ENCODE measurements at regions not wholly inside any gene's neighbourhood (a gene's known extent, or its start where the extent isn't known, plus 50 kb on each side); places are given as distances from the start of the nearest gene placed in this dataset.

DNA sequence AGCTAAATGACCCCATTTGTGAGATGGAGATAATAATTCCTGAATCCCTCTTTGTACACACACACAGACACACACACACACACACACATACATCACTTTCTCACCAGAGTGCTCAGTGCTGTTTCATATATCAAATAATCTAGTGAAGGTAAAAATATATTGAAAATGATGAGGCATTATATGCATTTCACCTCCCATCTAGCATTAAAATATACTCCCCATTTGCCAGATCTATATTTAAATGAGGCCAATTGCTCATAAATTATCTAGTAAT lies 490.7 kb upstream of the FLRT2 start (continued):
- TF ChIP-seq, protein P1, sequence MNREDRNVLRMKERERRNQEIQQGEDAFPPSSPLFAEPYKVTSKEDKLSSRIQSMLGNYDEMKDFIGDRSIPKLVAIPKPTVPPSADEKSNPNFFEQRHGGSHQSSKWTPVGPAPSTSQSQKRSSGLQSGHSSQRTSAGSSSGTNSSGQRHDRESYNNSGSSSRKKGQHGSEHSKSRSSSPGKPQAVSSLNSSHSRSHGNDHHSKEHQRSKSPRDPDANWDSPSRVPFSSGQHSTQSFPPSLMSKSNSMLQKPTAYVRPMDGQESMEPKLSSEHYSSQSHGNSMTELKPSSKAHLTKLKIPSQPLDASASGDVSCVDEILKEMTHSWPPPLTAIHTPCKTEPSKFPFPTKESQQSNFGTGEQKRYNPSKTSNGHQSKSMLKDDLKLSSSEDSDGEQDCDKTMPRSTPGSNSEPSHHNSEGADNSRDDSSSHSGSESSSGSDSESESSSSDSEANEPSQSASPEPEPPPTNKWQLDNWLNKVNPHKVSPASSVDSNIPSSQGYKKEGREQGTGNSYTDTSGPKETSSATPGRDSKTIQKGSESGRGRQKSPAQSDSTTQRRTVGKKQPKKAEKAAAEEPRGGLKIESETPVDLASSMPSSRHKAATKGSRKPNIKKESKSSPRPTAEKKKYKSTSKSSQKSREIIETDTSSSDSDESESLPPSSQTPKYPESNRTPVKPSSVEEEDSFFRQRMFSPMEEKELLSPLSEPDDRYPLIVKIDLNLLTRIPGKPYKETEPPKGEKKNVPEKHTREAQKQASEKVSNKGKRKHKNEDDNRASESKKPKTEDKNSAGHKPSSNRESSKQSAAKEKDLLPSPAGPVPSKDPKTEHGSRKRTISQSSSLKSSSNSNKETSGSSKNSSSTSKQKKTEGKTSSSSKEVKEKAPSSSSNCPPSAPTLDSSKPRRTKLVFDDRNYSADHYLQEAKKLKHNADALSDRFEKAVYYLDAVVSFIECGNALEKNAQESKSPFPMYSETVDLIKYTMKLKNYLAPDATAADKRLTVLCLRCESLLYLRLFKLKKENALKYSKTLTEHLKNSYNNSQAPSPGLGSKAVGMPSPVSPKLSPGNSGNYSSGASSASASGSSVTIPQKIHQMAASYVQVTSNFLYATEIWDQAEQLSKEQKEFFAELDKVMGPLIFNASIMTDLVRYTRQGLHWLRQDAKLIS (CRISPR knock-in tag; IDR thresholded peaks at IDR 0.05; ENCODE audit: borderline replicate concordance): no peak
- no peak for TF ChIP-seq ESRRA (CRISPR knock-in tag; IDR thresholded peaks at IDR 0.05; ENCODE audit: borderline replicate concordance)
- no peak for TF ChIP-seq RELA (CRISPR knock-in tag; IDR thresholded peaks at IDR 0.05; ENCODE audit: borderline replicate concordance)
- no peak for TF ChIP-seq ATF3 (CRISPR knock-in tag; conservative IDR thresholded peaks at IDR 0.05)
- TF ChIP-seq ATF1 (CRISPR knock-in tag; IDR thresholded peaks at IDR 0.05): no peak
- no peak for TF ChIP-seq SMAD3 (CRISPR knock-in tag; IDR thresholded peaks at IDR 0.05; ENCODE audit: borderline replicate concordance)
- TF ChIP-seq ZNF121 (CRISPR knock-in tag; IDR thresholded peaks at IDR 0.05): no peak
- no peak for TF ChIP-seq FOXK1 (CRISPR knock-in tag; IDR thresholded peaks at IDR 0.05)
- no peak for TF ChIP-seq RORB (CRISPR knock-in tag; IDR thresholded peaks at IDR 0.05)
- TF ChIP-seq GRHL2 (CRISPR knock-in tag; IDR thresholded peaks at IDR 0.05; ENCODE audit: insufficient replicate concordance, severe bottlenecking): no peak

GRCh38 chr14:85040046-85040685 lies 489.8 kb upstream of the FLRT2 start:
- ChIA-PET POLR2A (no interaction called here), CTCF (no interaction called here)
- TF ChIP-seq ATF2 (CRISPR knock-in tag; IDR thresholded peaks at IDR 0.05; ENCODE audit: borderline replicate concordance, low read depth): no peak
- TF ChIP-seq GTF2I (CRISPR knock-in tag; conservative IDR thresholded peaks at IDR 0.05): no peak
- no peak for TF ChIP-seq NFE2L1 (CRISPR knock-in tag; IDR thresholded peaks at IDR 0.05)
- TF ChIP-seq ZNF425 (CRISPR knock-in tag; conservative IDR thresholded peaks at IDR 0.05): no peak
- TF ChIP-seq ATF6 (CRISPR knock-in tag; IDR thresholded peaks at IDR 0.05): no peak
- TF ChIP-seq FOXJ3 (CRISPR knock-in tag; IDR thresholded peaks at IDR 0.05; ENCODE audit: borderline replicate concordance): no peak
- no peak for TF ChIP-seq ESRRA (CRISPR knock-in tag; IDR thresholded peaks at IDR 0.05; ENCODE audit: borderline replicate concordance)
- TF ChIP-seq, protein P2, sequence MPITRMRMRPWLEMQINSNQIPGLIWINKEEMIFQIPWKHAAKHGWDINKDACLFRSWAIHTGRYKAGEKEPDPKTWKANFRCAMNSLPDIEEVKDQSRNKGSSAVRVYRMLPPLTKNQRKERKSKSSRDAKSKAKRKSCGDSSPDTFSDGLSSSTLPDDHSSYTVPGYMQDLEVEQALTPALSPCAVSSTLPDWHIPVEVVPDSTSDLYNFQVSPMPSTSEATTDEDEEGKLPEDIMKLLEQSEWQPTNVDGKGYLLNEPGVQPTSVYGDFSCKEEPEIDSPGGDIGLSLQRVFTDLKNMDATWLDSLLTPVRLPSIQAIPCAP (CRISPR knock-in tag; IDR thresholded peaks at IDR 0.05): no peak
- TF ChIP-seq NR1H2 (CRISPR knock-in tag; IDR thresholded peaks at IDR 0.05): no peak
- TF ChIP-seq, protein P3, sequence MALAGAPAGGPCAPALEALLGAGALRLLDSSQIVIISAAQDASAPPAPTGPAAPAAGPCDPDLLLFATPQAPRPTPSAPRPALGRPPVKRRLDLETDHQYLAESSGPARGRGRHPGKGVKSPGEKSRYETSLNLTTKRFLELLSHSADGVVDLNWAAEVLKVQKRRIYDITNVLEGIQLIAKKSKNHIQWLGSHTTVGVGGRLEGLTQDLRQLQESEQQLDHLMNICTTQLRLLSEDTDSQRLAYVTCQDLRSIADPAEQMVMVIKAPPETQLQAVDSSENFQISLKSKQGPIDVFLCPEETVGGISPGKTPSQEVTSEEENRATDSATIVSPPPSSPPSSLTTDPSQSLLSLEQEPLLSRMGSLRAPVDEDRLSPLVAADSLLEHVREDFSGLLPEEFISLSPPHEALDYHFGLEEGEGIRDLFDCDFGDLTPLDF (CRISPR knock-in tag; IDR thresholded peaks at IDR 0.05): no peak
- no peak for TF ChIP-seq SMAD4 (CRISPR knock-in tag; IDR thresholded peaks at IDR 0.05)
- no peak for TF ChIP-seq ELF4 (CRISPR knock-in tag; IDR thresholded peaks at IDR 0.05; ENCODE audit: low read depth)
- no peak for TF ChIP-seq JUN (CRISPR knock-in tag; IDR thresholded peaks at IDR 0.05)
- TF ChIP-seq NR2C2 (CRISPR knock-in tag; IDR thresholded peaks at IDR 0.05): no peak
- no peak for TF ChIP-seq ETV6 (CRISPR knock-in tag; IDR thresholded peaks at IDR 0.05)
- no peak for TF ChIP-seq TP53 (CRISPR knock-in tag; IDR thresholded peaks at IDR 0.05)
- no peak for TF ChIP-seq ZNF671 (CRISPR knock-in tag; IDR thresholded peaks at IDR 0.05)
- TF ChIP-seq FOXP1 (CRISPR knock-in tag; IDR thresholded peaks at IDR 0.05; ENCODE audit: borderline replicate concordance): no peak
- Mint-ChIP-seq H3K27ac (no peak overlapping the region), H3K36me3 (no peaks in the 10 kb centered on the region), H3K4me1 (peaks cover 9% of the 10 kb centered on the region), H3K4me3 (no peak overlapping the region), H3K27me3 (ENCODE audit: low read depth) (no peaks in the 10 kb centered on the region), H3K9me3 (no peaks in the 10 kb centered on the region; the same call in 1 of the 2 replicates)
- DNase-seq (ENCODE audit: low spot score) (no peak), ATAC-seq (no peak; the same call in 1 of the 2 replicates)

Measured in WTC11 (cell line).